Epithelial cell of prostate (primary cell): ENCODE measurements at regions not wholly inside any gene's neighbourhood (a gene's known extent, or its start where the extent isn't known, plus 50 kb on each side); places are given as distances from the start of the nearest gene placed in this dataset.

Source experiments
- DNase-seq: peaks from one replicate; pipeline ENCODE4 v3.0.0-alpha.2; 2011; ENCODE audit warnings: low read depth, low spot score
- H3K27ac ChIP-seq: fragments of 450-650 bp; 2 replicates; pipeline ENCODE4 v1.5.1; 2017; ENCODE audit warnings: mild to moderate bottlenecking

DNA sequence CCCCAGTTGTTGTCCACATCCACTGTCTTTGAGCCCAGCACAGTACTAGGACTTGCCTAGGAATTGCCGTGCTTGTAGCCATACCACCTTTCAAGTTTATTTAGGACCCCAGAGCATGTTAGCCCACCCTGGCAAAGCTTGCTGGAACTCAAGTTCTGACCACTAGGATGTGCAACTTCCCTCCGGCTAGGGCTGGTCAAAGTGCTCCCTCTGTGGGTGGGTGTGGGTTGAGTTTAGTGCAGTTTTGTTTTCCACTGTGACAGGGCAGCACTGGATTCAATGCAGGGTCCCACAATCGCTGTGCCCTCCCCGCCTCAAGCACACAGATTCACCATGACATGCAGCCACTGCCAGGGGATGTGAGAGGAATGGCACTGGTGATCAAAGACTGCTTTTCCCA lies 96.0 kb downstream of the RASGEF1B start:
- no peak for DNase-seq
- no peak overlapping the region for H3K27ac ChIP-seq

DNA sequence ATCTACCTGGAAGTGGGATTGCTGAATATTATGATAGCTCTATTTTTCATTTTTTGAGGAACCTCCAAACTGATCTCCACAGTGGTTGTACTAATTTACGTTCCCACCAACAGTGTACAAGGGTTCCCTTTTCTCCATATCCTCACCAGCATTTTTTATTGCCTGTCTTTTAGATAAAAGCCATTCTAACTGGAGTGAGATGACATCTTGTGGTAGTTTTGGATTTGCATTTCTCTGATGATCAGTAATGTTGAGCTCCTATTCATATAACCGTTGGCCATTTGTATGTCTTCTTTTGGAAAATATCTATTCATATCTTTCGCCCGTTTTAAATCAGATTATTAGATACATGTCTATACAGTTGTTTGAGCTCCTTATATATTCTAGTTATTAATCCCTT lies 101.8 kb downstream of the RASGEF1B start:
- no peak overlapping the region for H3K27ac ChIP-seq

DNA sequence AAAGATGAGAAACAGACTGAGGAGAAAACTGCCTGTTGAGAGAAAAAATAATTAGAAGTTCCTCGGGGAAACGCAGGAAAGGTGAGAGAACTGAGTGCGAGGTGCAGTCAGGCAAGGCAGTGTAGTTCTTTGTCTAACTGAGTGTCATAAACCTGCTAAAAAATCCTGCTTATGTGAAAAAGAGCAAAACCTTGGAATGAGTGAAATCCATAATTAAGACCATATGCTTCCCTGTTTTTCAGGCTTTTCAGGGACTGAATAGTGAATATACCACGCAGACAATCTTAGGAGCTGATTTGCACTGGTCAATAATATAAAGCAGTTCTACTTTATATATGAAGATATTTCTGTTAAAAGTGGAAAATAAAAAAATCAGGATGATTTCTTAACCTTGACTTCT lies 104.9 kb downstream of the RASGEF1B start:
- H3K27ac ChIP-seq = no peak overlapping the region
- DNase-seq = no peak

More for the DNA sequence above, 101.8 kb downstream of the RASGEF1B start:
- no peak for DNase-seq

DNA sequence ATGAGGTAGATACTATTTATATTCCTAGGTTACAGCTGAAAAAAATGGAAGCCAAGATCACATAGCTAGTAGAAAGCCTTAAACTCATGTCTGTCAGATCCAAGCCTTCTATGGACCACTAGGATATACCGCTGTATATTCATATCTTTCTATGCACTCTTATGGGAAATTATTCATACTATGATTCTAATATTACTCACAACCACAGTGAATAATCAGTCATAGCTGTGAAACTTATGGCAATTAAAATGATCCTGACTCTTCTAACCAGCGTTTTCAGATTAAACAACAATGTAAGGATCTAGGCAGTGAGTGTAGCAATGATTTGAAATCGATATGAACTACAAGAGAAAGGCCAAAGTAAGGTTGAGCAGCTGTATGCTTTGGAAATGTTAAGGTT lies 111.0 kb downstream of the RASGEF1B start:
- H3K27ac ChIP-seq = no peak overlapping the region
- no peak for DNase-seq

DNA sequence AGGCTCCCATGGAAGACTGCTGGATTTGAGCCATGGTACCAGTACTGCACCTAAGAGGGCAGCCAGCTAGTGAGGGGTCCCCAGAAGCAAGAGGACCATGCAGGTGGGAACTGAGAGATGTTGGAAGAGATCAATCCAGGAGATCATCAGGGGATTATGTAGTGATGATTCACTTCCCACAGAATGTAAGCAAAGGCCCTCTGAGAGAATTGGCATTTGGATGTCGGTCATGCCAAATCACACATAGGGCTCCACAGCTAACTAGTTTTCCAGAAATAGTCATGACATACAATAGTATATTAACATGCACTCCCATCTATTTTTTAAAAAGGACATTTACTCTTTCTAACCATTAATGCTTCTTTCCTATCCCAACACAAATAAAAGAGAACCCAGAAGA lies 112.5 kb downstream of the RASGEF1B start:
- no peak overlapping the region for H3K27ac ChIP-seq
- no peak for DNase-seq

DNA sequence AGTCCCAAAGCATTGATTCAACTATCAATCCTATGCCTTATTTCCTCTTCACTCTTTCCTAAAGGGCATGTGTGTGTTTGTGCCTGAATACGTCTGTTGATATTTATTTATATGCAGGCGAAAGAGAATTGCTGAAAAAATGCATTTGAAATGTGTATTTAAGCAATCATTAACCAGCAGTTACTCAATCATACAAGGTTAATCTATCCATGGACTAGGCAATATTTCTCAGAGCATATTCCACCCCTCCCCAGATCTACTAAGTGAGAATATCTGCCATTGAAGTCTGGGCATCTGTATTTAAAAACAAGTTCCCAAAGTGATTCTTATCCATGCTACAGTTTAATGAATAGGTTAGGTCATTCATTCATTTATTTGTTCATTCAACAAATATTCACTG lies 113.6 kb downstream of the RASGEF1B start:
- DNase-seq = no peak
- H3K27ac ChIP-seq = no peak overlapping the region

DNA sequence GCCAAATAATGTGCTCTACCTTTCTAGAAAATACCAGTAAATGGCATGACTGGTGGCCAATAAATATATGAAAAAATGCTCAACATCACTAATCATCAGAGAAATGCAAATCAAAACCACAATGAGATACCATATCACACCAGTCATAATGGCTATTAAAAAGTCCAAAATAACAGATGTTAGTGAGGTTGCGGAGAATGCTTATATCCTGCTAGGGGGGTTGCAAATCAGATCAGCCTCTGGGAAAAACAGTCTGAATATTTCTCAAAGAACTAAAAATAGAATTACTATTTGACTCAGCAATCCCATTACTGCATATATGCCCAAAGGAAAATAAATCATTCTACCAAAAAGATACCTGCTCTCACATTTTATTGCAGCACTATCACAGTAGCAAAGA lies 115.1 kb downstream of the RASGEF1B start:
- DNase-seq = no peak
- H3K27ac ChIP-seq = no peak overlapping the region

DNA sequence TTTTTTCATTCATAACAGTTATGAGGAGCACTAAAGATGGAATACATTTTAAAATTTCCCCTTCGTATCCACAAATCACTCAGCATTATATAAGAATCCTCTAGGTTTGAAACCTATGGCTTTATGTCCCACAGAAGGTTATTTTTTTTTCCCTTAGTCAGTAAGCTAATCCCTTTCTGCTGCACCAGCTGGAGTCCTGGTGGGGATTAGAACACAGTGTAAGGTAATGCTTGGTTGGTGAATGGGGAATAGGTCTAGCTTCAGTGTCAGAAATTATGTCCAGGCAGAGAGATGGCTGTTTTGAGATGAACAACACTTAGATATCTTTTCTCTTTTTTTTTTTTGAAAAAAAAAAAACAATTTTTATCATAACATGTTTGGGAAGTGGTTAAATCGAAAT lies 116.6 kb downstream of the RASGEF1B start:
- no peak for DNase-seq
- no peak overlapping the region for H3K27ac ChIP-seq

DNA sequence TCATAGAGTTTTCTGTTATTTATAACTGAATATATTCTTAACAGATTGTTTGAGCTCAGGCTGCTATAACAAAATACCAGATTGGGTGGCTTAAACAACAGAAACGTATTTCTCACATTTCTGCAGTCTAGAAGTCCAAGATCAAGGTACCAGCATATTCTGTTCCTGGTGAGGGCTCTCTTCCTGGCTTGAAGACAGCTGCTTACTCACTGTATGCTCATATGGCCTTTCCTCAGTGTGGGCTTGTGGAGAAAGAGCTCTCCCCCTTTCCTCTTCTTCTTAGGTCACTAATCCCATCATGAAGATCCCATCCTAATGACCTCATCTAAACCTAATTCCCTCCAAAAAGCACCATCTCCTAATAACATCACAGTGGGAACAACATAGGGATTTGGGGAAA lies 117.8 kb downstream of the RASGEF1B start:
- no peak for DNase-seq
- no peak overlapping the region for H3K27ac ChIP-seq

DNA sequence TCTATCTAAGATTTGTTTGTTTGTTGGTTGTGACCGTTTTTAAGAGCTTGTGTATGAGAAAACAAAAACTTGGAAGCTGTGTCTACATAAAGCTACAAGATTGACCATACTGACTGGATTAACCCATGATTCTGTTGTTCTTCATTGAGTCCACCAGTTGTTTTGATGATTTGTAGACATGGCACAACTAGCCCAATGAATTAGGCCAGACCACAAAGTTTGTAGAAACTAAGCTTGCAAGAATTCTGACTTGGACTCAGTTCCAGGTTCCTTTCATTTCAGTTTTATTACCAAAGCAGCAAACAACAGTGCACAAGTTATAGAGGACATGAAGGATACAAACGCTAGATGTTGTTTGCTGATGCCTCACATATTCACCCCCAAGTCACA lies 119.3 kb downstream of the RASGEF1B start:
- H3K27ac ChIP-seq = no peak overlapping the region

DNA sequence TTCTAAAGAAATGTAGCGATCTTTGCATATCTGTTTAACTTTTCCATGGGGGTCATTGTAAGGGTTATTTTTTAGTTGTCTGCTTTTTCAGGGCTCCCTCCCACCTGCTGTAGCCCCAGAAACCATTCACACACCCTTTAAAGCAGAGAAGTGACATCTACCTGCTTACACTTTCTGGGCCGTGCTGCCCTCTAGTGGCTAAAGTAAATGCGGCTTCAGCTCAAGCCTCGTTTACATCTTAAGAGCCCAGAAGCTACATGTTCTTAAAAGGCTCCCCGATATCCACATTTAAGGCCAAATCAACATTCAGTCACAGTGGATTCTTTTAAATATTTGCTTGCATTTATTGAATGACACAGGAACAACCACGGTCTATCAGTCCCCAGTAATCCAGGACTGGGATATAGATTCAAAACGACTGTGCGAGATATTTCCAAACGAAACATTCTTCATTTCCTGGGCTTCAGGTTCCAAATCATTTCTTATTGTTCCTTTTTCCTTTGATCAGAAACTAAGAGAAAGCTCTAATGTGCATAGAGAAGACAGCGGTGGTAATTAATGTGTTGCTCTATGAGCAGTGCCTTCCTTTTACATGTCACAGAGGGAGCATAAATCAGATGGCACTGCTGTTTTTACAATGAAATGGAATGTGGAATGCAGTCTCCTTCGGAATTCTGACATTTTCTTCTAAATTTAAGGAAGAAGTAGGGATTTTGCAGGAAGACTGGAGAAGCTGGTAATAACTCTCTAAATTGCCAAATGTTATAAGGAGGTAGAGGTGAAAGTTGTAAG lies 119.9 kb downstream of the RASGEF1B start:
- no peak overlapping the region for H3K27ac ChIP-seq
- DNase-seq = no peak

More for the DNA sequence above, 119.3 kb downstream of the RASGEF1B start:
- DNase-seq = no peak

DNA sequence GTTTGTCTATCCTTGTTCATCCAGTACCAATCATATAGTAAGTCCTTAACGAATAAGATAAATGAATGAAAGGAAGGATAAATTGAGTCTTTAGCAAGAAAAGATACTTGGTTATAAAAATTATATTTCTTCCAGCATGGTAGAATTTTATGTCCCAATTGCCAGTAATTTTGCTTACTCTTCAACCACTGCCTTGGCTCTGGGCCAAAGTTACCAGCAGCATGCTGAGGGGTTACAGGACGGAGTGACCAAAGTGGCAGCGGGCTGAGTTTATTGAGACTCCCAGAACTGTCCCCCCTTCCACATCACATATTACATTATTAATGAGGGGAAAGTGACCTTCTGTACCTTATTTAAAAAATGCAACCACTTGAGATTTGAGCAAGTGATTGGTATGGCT lies 121.7 kb downstream of the RASGEF1B start:
- no peak for DNase-seq
- no peak overlapping the region for H3K27ac ChIP-seq

DNA sequence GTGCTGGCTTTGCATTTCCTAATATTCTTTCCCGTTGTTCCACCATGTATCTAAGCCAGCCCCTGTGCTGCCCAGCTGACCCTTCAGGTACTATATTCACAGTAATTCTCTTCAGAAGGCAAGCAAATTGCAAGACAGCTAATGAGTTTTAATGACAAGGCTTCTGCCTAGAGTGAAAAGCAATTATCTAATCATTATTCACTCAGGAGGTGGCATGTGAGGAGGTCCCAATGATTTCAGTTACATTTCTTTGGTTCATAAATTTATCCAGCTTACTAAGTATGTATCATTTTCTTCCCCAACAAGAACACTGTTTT lies 123.0 kb downstream of the RASGEF1B start:
- no peak for DNase-seq
- H3K27ac ChIP-seq = no peak overlapping the region

DNA sequence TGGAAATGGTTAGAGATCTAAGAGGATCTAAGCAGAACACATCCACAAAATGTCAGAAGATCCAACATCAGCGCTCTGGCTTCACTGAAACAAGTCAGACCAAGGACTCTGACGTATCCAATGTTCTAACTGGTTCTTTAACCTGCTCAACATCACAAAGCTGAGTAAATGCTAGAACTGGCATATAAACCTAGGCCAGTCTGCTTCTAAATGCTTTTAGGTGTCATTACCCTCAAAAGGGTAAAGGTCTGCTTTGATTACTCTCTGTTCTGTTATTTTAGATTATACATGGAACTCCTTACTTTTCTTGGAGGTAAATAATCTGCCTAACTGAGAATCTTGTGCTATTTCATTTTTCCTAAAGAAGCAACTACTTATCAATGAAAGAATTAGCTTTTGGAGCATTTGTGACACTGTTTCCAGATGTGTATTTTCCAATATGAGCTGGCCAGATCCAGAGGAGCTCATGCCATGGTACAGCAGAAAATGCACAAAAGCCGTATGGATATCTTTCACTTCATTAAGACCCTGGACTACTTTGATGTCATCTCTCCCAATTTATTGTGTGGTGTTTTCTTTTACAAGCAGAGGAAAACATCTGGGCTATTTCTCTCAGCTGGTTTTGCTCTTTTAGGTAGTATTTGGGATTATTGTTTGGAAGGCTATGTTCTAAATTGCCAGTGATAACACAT lies 123.5 kb downstream of the RASGEF1B start:
- H3K27ac ChIP-seq = no peak overlapping the region
- no peak for DNase-seq

DNA sequence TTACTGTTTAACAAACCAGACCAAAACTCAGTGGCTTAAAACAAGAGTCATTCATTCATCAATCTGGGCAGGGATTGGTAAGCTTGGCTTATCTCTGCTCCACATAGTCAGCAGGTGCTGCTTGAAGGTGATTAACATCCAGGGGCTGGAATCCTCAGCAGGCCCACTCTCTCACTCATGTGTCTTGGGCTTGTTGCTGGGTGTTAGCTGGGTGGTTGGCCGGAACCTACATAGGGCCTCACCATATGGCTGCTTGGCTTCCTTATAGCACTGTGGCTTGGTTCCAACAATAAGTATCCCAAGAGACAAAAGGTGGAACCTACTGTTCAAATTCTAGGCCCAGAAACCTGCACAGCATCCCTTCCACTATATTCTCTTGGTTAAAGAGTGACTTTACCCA lies 125.0 kb downstream of the RASGEF1B start:
- no peak for DNase-seq
- H3K27ac ChIP-seq = no peak overlapping the region

DNA sequence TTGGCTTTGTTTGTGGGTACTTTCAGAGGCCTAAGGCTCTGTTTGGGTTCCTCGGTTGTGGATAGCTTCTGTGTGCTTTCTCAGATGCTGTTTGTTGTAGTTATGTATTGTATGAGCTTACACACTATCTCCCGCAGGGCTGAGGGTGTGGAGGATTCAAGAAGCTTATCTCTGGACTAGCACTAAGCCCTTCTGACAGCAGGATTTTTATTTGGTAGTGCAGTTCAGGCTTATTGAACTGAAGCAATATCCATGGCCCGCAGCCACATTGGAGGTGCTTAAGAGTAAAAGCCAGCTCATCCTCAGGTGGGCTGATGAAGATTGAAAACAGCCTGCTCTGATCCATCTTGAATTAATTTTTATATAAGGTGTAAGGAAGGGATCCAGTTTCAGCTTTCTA lies 128.2 kb downstream of the RASGEF1B start:
- no peak overlapping the region for H3K27ac ChIP-seq
- no peak for DNase-seq

DNA sequence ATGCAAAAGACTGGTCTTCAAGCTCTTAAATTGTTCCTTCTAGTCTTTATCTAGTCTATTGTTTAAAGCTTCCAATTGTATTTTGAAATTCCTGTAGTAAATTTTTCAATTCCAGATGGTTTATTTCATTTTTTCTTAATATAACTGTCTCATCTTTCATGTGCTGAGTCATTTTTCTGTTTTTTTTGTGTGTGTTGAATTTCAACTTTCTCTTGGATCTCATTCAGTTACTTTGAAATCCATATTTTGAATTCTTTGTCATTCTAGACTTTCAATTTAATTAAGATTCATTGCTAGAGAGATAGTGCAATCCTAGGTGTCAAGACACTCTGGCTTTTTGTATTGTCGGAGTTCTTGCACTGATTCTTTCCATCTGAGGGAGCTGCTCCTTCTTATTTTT lies 128.0 kb upstream of the PRKG2 start:
- no peak overlapping the region for H3K27ac ChIP-seq
- no peak for DNase-seq

DNA sequence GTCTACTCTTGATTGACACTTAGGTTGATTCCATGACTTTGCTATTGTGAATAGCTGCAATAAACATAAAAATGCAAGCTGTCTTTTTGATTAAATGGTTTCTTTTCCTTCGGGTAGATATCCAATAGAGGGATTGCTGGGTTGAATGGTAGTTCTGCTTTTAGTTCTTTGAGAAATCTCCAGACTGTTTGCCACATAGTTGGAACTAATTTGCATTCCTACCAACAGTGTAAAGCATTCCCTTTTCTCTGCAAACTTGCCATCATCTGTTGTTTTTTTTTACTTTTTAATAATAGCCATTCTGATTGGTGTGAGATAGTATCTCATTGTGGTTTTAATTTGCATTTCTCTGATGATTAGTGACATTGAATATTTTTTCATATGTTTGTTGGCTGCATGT lies 122.2 kb upstream of the PRKG2 start:
- no peak for DNase-seq
- H3K27ac ChIP-seq = no peak overlapping the region

DNA sequence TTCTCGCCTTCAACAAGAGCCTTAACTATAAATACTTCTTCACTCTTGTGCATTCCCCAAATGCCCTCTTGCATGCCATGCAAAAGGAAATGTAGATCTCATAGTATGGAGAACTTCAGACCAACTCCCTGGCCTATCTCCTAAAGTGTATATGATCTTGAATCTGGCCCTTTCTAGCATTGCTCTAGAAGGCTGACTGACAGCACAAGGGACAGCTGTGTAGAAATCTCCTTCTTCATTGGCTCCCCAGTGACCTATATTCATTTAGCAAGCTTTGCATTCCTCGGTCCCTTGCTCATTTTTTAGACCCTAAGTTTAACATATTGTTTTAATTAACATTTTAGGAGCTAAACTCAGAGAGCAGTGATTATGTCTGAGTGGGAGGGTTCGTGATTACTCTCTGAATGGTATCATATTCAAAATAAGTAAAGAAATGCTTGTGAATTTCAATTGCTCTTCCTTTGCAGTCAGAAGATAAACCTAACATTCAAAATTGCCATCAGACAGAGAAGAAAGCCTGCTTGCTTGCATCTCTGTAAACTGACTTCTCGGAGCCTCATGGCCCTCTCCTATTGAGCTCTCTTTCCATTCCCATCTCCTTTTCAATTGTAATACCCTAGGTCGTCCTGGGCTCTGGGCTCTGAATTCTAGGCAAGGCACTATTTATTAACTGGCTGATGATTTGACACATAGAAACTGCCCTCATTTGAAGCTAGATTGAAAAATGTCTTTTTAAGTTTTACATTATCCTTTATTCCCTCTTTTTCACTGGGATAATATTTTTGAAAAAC lies 120.3 kb upstream of the PRKG2 start:
- H3K27ac ChIP-seq = no peak overlapping the region
- DNase-seq = no peak

DNA sequence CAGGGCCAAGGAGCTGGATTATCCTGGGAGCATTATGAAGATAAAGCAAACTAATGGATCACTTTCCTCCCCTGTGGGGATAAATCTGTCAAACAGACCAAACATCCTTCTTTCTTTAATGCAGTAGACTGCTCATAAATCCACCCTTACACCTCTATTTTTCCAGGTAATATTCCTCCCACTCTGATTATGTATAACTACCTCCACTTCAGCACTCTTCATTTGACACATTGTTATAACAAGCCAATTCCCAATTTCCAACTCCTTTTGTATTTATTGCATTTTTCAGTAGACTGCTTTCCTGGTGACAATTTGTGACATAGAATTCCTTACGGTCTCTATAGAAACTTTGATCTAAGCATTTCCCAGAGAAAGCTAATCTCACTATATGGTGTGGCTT lies 115.0 kb upstream of the PRKG2 start:
- no peak overlapping the region for H3K27ac ChIP-seq
- DNase-seq = no peak

DNA sequence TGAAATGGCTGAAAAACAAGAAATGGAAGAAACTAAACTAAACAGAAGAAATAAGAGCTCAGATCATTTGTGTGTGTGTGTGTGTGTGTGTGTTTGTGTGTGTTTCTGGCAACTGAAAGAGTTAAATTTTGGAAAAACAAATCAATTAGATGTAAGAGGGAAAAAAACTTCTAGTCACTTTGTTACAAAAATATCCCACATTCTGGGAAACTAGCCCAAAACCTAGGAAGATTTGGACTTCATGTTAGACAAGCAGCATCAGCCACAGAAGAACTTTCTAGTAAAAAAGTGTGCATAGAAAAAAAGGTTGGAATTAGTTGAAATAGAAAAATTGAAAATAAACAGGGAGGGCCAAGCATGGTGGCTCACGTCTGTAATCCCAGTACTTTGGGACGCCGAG lies 111.6 kb upstream of the PRKG2 start:
- no peak overlapping the region for H3K27ac ChIP-seq
- no peak for DNase-seq
